GM12875 (cell line): ENCODE measurements at regions not wholly inside any gene's neighbourhood (a gene's known extent, or its start where the extent isn't known, plus 50 kb on each side); places are given as distances from the start of the nearest gene placed in this dataset.

Source experiments
- H3K4me3 ChIP-seq: one replicate; pipeline ENCODE4 v1.5.1; 2011; ENCODE audit warnings: low read depth, low read length, control low read depth
- CTCF ChIP-seq: IDR thresholded peaks from 2 replicates; pipeline ENCODE4 v1.5.1; 2011; ENCODE audit warnings: low read depth, mild to moderate bottlenecking, control low read depth, inconsistent platforms, low read length, moderate library complexity, borderline replicate concordance; ENCODE audit not compliant: insufficient read depth

- no peak overlapping the region for H3K4me3 ChIP-seq
- no peak for TF ChIP-seq CTCF
Measured at GRCh38 chr2:142757111-142757510, 120.4 kb upstream of the KYNU start.

GRCh38 chr2:142756430-142756829 lies 121.0 kb upstream of the KYNU start:
- TF ChIP-seq CTCF: no peak
- no peak overlapping the region for H3K4me3 ChIP-seq

- H3K4me3 ChIP-seq: no peak overlapping the region
- TF ChIP-seq CTCF: no peak
Measured at GRCh38 chr2:142755191-142755590, 122.3 kb upstream of the KYNU start.

- no peak for TF ChIP-seq CTCF
- no peak overlapping the region for H3K4me3 ChIP-seq
Measured at GRCh38 chr2:142754182-142754581, 123.3 kb upstream of the KYNU start.

- no peak for TF ChIP-seq CTCF
- H3K4me3 ChIP-seq: no peak overlapping the region
Measured at GRCh38 chr2:142750858-142751257, 126.6 kb upstream of the KYNU start.

GRCh38 chr2:142748559-142749099 lies 128.8 kb upstream of the KYNU start:
- H3K4me3 ChIP-seq: no peak overlapping the region
- TF ChIP-seq CTCF: no peak

- H3K4me3 ChIP-seq: no peak overlapping the region
- TF ChIP-seq CTCF: no peak
Measured at GRCh38 chr2:142745691-142746090, 131.8 kb upstream of the KYNU start.
